B cell (primary cell): ENCODE measurements at regions not wholly inside any gene's neighbourhood (a gene's known extent, or its start where the extent isn't known, plus 50 kb on each side); places are given as distances from the start of the nearest gene placed in this dataset.

ENCODE experiments used
- EZH2 ChIP-seq: IDR thresholded peaks from 2 replicates; pipeline ENCODE4 v1.6.1; 2012; ENCODE audit warnings: borderline replicate concordance, low read depth, mild to moderate bottlenecking, moderate library complexity, low read length; ENCODE audit not compliant: insufficient read depth, poor library complexity, severe bottlenecking
- TF ChIP-seq, protein P1 (sequence below): fragments of 200-600 bp; IDR thresholded peaks from one replicate; pipeline ENCODE4 v1.8.0; 2022; ENCODE audit warnings: antibody characterized with exemption, mild to moderate bottlenecking

DNA sequence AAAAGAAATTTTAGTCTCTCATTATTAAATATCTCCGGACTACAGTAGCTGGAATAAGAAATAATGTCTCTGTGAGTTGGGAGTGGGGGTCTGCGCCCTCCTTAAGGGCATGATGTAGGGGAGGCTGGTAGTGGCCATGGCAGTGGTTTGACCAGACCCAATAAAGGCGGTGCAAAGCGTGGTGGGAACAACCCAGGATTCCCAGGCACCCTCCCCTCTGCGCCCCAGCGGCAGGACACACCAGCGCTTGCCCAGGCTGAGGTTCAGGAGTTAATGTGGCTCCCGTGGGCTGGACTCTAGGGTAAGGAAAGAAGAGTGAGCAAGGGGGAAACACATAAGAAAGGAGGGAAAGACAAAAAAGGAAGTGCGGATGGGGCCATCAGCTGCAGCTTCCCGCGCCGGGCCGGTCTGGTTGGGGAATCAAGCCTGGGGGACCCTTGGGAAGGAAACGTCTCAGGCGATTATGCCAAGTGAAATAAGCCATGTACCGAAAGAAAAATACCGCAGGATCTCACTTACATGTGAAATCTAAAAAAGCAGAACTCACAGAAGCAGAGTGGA is 157.5 kb upstream of the SMIM31 start:
- TF ChIP-seq, protein P1, sequence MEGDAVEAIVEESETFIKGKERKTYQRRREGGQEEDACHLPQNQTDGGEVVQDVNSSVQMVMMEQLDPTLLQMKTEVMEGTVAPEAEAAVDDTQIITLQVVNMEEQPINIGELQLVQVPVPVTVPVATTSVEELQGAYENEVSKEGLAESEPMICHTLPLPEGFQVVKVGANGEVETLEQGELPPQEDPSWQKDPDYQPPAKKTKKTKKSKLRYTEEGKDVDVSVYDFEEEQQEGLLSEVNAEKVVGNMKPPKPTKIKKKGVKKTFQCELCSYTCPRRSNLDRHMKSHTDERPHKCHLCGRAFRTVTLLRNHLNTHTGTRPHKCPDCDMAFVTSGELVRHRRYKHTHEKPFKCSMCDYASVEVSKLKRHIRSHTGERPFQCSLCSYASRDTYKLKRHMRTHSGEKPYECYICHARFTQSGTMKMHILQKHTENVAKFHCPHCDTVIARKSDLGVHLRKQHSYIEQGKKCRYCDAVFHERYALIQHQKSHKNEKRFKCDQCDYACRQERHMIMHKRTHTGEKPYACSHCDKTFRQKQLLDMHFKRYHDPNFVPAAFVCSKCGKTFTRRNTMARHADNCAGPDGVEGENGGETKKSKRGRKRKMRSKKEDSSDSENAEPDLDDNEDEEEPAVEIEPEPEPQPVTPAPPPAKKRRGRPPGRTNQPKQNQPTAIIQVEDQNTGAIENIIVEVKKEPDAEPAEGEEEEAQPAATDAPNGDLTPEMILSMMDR = no peak
- no peak for TF ChIP-seq EZH2
